B cell (primary cell): ENCODE measurements at regions not wholly inside any gene's neighbourhood (a gene's known extent, or its start where the extent isn't known, plus 50 kb on each side); places are given as distances from the start of the nearest gene placed in this dataset.

Experiments used
- ATAC-seq: fragments of 200-7000 bp; cut with Tn5 transposase; one replicate; pipeline ENCODE4 v1.10.0; 2021; ENCODE audit warnings: low read depth, mild to moderate bottlenecking, moderate number of reproducible peaks, moderate library complexity
- CTCF ChIA-PET: fragments of 350-600 bp; sonication (Branson Sonifier 250); formaldehyde crosslinking; loops from one replicate; lab custom pipeline; 2021; ENCODE audit warnings: antibody characterized with exemption, inconsistent platforms; lab: Charles Lee
- POLR2A ChIA-PET: fragments of 350-600 bp; sonication (Branson Sonifier 250); formaldehyde crosslinking; loops from one replicate; lab custom pipeline; 2021; ENCODE audit warnings: antibody characterized with exemption; lab: Charles Lee
- DNase-seq: peaks from one replicate; pipeline ENCODE4 v3.0.0; 2013
- H2AFZ ChIP-seq: 2 replicates; pipeline ENCODE4 v1.6.1; 2012; ENCODE audit warnings: mild to moderate bottlenecking, low read depth, low read length; ENCODE audit not compliant: insufficient read depth, poor library complexity, severe bottlenecking
- H3K27ac ChIP-seq, 2 donors: 1 replicate in 1 of 2; 2 replicates in 1 of 2; pipeline ENCODE4 v1.5.1; 2012 to 2013; ENCODE audit warnings: low read length in 2 of 2, mild to moderate bottlenecking in 2 of 2, moderate library complexity in 1 of 2
- H3K27me3 ChIP-seq, 4 experiments: fragments of 200-600 bp in 1 of 4; sonication (generic) in 1 of 4; replicated peaks in 1 of 4; 1 replicate in 2 of 4; 2 replicates in 2 of 4; pipeline versions ENCODE4 v1.6.1 to v1.7.0; 2013 to 2016; ENCODE audit warnings: low read length in 3 of 4, mild to moderate bottlenecking in 2 of 4, mixed read lengths in 1 of 4, moderate library complexity in 1 of 4; ENCODE audit not compliant: insufficient read depth in 4 of 4, control insufficient read depth in 3 of 4; ENCODE audit errors: control extremely low read depth in 1 of 4
- H3K36me3 ChIP-seq, 2 experiments: replicated peaks in 1 of 2; 1 replicate in 1 of 2; 2 replicates in 1 of 2; pipeline versions ENCODE4 v1.6.1 to v1.7.1; 2013; ENCODE audit warnings: low read length in 1 of 2; ENCODE audit not compliant: insufficient read depth in 2 of 2, control insufficient read depth in 1 of 2; ENCODE audit errors: control extremely low read depth in 1 of 2, extremely low read depth in 1 of 2
- H3K4me1 ChIP-seq, 2 donors: fragments of 200-600 bp in 1 of 2; sonication (generic) in 1 of 2; 1 replicate in 1 of 2; 2 replicates in 1 of 2; pipeline versions ENCODE4 v1.5.1 to v1.6.1; 2013 to 2017; ENCODE audit warnings: low read length in 2 of 2; ENCODE audit not compliant: control insufficient read depth in 2 of 2, insufficient read depth in 2 of 2
- H3K4me2 ChIP-seq: replicated peaks from 2 replicates; pipeline ENCODE3; 2012; ENCODE audit warnings: mild to moderate bottlenecking, low read depth, low read length; ENCODE audit not compliant: poor library complexity, severe bottlenecking
- H3K4me3 ChIP-seq, 5 experiments: fragments of 200-600 bp in 1 of 5; sonication (generic) in 1 of 5; 1 replicate in 3 of 5; 2 replicates in 2 of 5; pipeline versions ENCODE4 v1.5.1 to v1.7.0; 2011 to 2016; ENCODE audit warnings: low read length in 4 of 5, mild to moderate bottlenecking in 4 of 5, low read depth in 2 of 5, control low read depth in 1 of 5, moderate library complexity in 1 of 5; ENCODE audit not compliant: insufficient read depth in 1 of 5; ENCODE audit errors: control extremely low read depth in 1 of 5, extremely low read depth in 1 of 5
- H3K79me2 ChIP-seq: fragments of 200-600 bp; sonication (generic); one replicate; pipeline ENCODE4 v1.6.0; 2016; ENCODE audit warnings: low read length; ENCODE audit not compliant: control insufficient read depth, insufficient read depth
- H3K9ac ChIP-seq: fragments of 200-600 bp; sonication (generic); 2 replicates; pipeline ENCODE4 v1.6.1; 2017; ENCODE audit warnings: mild to moderate bottlenecking, low read length, moderate library complexity
- H3K9me3 ChIP-seq, 3 donors: one replicate each; pipeline versions ENCODE4 v1.6.1 to v1.7.1; 2013; ENCODE audit warnings: low read length in 2 of 3; ENCODE audit not compliant: control insufficient read depth in 2 of 3, insufficient read depth in 1 of 3; ENCODE audit errors: control extremely low read depth in 1 of 3
- H4K20me1 ChIP-seq: 2 replicates; pipeline ENCODE4 v1.6.0; 2012; ENCODE audit warnings: mild to moderate bottlenecking, low read length; ENCODE audit not compliant: insufficient read depth, control insufficient read depth, poor library complexity, severe bottlenecking
- H3K27ac Mint-ChIP-seq: one replicate; pipeline ENCODE4 v1.8.0; 2021; ENCODE audit warnings: mixed read lengths
- H3K27me3 Mint-ChIP-seq: one replicate; pipeline ENCODE4 v1.8.0; 2021; ENCODE audit warnings: mixed read lengths
- H3K4me1 Mint-ChIP-seq: one replicate; pipeline ENCODE4 v1.8.0; 2021; ENCODE audit warnings: mixed read lengths
- H3K4me3 Mint-ChIP-seq: one replicate; pipeline ENCODE4 v1.8.0; 2021; ENCODE audit warnings: mixed read lengths
- H3K9me3 Mint-ChIP-seq: one replicate; pipeline ENCODE4 v1.8.0; 2022; ENCODE audit warnings: mixed read lengths; ENCODE audit not compliant: insufficient read depth
- EZH2 ChIP-seq: IDR thresholded peaks from 2 replicates; pipeline ENCODE4 v1.6.1; 2012; ENCODE audit warnings: borderline replicate concordance, low read depth, mild to moderate bottlenecking, moderate library complexity, low read length; ENCODE audit not compliant: insufficient read depth, poor library complexity, severe bottlenecking
- WGBS: methylation state at CpG from one replicate; pipeline ENCODE4 v1.1.5; 2013; ENCODE audit warnings: missing lambda C conversion rate; ENCODE audit not compliant: insufficient coverage; 5-methylcytosine and 5-hydroxymethylcytosine counted together
- intact Hi-C: fragments of 100-400 bp; cut with micrococcal nuclease; formaldehyde crosslinking; loops from one replicate; pipeline ENCODE4 v1.10.0; 2022
- TF ChIP-seq, protein P1 (sequence below): fragments of 200-600 bp; IDR thresholded peaks from one replicate; pipeline ENCODE4 v1.8.0; 2022; ENCODE audit warnings: antibody characterized with exemption, mild to moderate bottlenecking

DNA sequence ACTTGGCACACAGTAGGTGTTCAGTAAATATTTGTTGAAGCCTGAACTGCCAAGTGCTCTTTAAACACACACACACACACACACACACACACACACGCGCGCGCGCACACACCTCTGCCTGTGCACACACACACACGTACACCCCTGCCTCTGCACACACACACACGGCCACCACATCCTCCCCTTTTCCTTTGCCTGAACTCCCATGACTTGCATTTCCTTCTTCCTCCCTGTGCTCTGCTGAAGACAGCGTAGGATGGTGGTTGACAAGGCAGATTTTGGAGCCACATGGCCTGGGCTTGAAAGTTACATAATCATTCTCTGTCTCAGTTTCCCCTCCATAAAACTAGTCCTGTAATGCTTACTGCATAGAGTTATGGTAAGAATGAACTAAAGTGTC is 712.3 kb downstream of the PTPRU start:
- Histone ChIP-seq H4K20me1 (no peaks in the 10 kb centered on the region), H3K9me3 (no peaks in the 10 kb centered on the region), H3K4me1 (no peaks in the 10 kb centered on the region), H3K27ac (no peak overlapping the region), H3K79me2 (no peaks in the 10 kb centered on the region), H3K27me3 (peaks cover 0 to 4% (median 0%) of the 10 kb centered on the region in 4 experiments), H3K9ac (no peak overlapping the region), H3K36me3 (no peaks in the 10 kb centered on the region), H2AFZ (no peak overlapping the region), H3K4me2 (no peak overlapping the region), H3K4me3 (no peak overlapping the region)
- no peaks in the 10 kb centered on the region for H3K4me1 Mint-ChIP-seq
- ATAC-seq = no peak
- H3K27me3 Mint-ChIP-seq = peaks cover 7% of the 10 kb centered on the region
- H3K9me3 Mint-ChIP-seq = no peaks in the 10 kb centered on the region
- CTCF ChIA-PET = no interaction called here
- TF ChIP-seq, protein P1, sequence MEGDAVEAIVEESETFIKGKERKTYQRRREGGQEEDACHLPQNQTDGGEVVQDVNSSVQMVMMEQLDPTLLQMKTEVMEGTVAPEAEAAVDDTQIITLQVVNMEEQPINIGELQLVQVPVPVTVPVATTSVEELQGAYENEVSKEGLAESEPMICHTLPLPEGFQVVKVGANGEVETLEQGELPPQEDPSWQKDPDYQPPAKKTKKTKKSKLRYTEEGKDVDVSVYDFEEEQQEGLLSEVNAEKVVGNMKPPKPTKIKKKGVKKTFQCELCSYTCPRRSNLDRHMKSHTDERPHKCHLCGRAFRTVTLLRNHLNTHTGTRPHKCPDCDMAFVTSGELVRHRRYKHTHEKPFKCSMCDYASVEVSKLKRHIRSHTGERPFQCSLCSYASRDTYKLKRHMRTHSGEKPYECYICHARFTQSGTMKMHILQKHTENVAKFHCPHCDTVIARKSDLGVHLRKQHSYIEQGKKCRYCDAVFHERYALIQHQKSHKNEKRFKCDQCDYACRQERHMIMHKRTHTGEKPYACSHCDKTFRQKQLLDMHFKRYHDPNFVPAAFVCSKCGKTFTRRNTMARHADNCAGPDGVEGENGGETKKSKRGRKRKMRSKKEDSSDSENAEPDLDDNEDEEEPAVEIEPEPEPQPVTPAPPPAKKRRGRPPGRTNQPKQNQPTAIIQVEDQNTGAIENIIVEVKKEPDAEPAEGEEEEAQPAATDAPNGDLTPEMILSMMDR = no peak
- TF ChIP-seq EZH2 = no peak
- DNase-seq = no peak
- POLR2A ChIA-PET = no interaction called here
- H3K27ac Mint-ChIP-seq = no peak overlapping the region
- no peak overlapping the region for H3K4me3 Mint-ChIP-seq
- intact Hi-C loops = no loop called here
- 60% methylated on average over 4 of the region's 8 CpGs for WGBS

DNA sequence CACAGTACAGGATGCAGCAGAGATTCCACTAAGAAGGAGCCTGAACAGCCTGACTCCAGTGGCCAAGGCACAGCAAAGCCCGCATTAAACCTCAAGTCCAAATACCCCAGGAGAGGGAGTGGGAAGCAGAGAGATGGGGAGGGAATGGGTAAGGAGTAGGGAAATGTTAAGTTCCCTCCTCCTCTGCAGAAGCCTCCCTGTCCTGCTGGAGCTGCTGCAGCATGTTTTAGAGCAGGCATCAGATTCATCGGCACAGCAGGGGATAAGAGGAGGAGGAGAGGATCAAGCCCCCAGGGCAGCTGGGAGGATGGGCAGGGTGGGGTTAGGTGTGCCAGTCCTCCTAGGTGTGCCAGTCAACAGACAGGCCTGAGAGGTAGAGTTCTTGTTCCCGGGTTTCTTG is 709.7 kb downstream of the PTPRU start:
- TF ChIP-seq, protein P1 = no peak
- TF ChIP-seq EZH2 = no peak
- no peak overlapping the region for H3K4me3 Mint-ChIP-seq
- intact Hi-C loops = no loop called here
- Histone ChIP-seq H3K9me3 (peaks cover 0 to 4% (median 0%) of the 10 kb centered on the region in 3 donors), H3K4me3 (no peak overlapping the region), H3K36me3 (no peaks in the 10 kb centered on the region), H3K27me3 (no peaks in the 10 kb centered on the region), H3K4me2 (no peak overlapping the region), H3K9ac (no peak overlapping the region), H3K4me1 (no peaks in the 10 kb centered on the region), H3K27ac (no peak overlapping the region), H4K20me1 (no peaks in the 10 kb centered on the region), H3K79me2 (no peaks in the 10 kb centered on the region), H2AFZ (no peak overlapping the region)
- WGBS = 89% methylated on average over 2 of the region's 3 CpGs
- DNase-seq = no peak
- H3K4me1 Mint-ChIP-seq = no peaks in the 10 kb centered on the region
- ChIA-PET CTCF (no interaction called here), POLR2A (no interaction called here)
- H3K9me3 Mint-ChIP-seq = no peaks in the 10 kb centered on the region
- peaks cover 6% of the 10 kb centered on the region for H3K27me3 Mint-ChIP-seq
- H3K27ac Mint-ChIP-seq = no peak overlapping the region
- ATAC-seq = no peak
